Gastroesophageal sphincter (tissue), 3 donors: ENCODE measurements at regions not wholly inside any gene's neighbourhood (a gene's known extent, or its start where the extent isn't known, plus 50 kb on each side); places are given as distances from the start of the nearest gene placed in this dataset.

Experiments used
- CTCF ChIP-seq, 4 experiments: fragments of 200-600 bp in 2 of 4; fragments of 450-650 bp in 2 of 4; sonication (generic) in 1 of 4; IDR thresholded peaks; one replicate each; pipeline ENCODE4 v1.5.1; 2017 to 2019; ENCODE audit warnings: antibody characterized with exemption in 4 of 4, mild to moderate bottlenecking in 2 of 4, moderate library complexity in 2 of 4
- POLR2AphosphoS5 ChIP-seq: sonication (generic); formaldehyde crosslinking; IDR thresholded peaks from one replicate; pipeline ENCODE4 v1.6.1; 2017; ENCODE audit warnings: antibody characterized with exemption

DNA sequence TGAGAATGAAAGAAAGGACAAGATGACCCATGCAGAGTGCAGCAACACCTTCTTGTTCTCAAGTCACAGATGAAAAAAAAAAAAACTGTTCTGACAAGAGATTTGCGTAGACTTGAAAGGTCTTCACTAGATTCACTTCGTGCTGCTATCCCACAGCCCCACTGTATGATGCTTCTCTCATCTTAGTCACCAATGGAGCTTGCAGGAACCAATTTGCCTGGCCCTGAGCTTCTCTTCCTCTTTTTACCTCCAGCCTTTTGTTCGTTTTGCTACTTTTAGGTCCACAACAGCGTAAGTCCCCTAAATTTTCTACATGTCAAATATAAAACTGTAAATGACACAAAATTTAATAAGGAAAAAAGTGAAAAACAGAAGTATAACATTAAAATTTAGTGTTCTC is 107.9 kb upstream of the NAP1L1 start:
- no peak for TF ChIP-seq POLR2AphosphoS5
- no peak for TF ChIP-seq CTCF (IDR thresholded peaks at IDR 0.05)
